ENCODE measurements at regions not wholly inside any gene's neighbourhood (a gene's known extent, or its start where the extent isn't known, plus 50 kb on each side); places are given as distances from the start of the nearest gene placed in this dataset.

DNA sequence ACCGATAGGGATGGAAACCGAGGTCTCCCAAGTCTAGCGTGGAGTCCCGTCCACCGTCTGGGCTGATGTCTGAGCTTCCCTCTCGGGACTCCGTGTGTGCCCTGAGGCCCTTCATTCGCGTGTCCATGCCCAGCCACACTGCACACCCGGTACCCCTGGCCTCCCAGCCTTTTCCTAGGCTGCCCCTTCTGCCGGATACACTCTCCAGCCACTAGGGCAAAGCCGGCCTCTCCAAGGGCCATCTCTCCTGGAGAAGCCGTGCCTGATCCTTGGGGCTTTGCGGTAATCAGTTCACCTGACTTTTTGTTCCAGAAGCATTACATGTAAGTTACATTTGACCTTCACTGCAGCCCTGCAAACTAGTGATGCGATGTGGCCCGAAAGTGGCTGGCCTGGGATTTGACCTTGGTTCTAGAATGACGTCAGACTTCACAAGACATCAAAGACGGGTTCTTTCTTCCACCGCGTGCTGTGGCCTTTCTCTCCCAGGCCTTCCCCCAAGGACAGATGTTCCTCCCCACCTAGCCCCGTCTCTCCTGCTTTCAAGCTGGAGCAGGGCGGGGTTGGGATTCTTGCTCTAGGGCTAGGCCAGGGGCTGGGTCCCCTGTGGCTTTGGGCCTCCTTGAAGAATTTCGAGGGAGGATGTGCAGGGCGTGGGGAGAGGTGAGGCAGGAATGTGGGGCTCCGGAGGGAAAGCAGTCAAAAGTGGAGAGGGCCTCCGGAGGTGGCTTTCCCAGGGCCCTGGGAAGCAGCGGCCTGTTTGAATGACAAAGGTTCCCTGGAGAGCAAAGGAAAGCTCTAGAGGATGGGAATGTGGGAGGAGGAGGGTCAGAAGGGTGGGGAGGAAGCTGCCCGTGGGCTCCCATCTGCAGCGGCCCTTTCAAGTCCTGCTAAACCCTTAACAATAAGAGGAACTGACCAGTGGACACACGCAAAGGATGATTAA, 49.7 kb upstream of the SLC2A1 start:
- H3K9me3 ChIP-seq (replicated peaks), result no peaks in the 10 kb centered on the region
- no peaks in the 10 kb centered on the region for H3K36me3 ChIP-seq
- TF ChIP-seq, protein P1, sequence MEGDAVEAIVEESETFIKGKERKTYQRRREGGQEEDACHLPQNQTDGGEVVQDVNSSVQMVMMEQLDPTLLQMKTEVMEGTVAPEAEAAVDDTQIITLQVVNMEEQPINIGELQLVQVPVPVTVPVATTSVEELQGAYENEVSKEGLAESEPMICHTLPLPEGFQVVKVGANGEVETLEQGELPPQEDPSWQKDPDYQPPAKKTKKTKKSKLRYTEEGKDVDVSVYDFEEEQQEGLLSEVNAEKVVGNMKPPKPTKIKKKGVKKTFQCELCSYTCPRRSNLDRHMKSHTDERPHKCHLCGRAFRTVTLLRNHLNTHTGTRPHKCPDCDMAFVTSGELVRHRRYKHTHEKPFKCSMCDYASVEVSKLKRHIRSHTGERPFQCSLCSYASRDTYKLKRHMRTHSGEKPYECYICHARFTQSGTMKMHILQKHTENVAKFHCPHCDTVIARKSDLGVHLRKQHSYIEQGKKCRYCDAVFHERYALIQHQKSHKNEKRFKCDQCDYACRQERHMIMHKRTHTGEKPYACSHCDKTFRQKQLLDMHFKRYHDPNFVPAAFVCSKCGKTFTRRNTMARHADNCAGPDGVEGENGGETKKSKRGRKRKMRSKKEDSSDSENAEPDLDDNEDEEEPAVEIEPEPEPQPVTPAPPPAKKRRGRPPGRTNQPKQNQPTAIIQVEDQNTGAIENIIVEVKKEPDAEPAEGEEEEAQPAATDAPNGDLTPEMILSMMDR (IDR thresholded peaks at IDR 0.05; ENCODE audit: borderline replicate concordance), result no peak
- peaks cover 4% of the 10 kb centered on the region for H3K4me1 ChIP-seq
- no peak overlapping the region for H3K27ac ChIP-seq (replicated peaks)
- DNase-seq, result no peak
- no peak overlapping the region for H3K4me3 ChIP-seq
- H3K27me3 ChIP-seq (ENCODE audit: low read depth), result peaks cover 36% of the 10 kb centered on the region
- intact Hi-C loops (cut with micrococcal nuclease), result no loop called here
